Right lobe of liver (tissue), 6 donors: ENCODE measurements at regions not wholly inside any gene's neighbourhood (a gene's known extent, or its start where the extent isn't known, plus 50 kb on each side); places are given as distances from the start of the nearest gene placed in this dataset.

ENCODE experiments used
- ATAC-seq, 4 donors: fragments of 200-7000 bp; cut with Tn5 transposase; one replicate each; pipeline ENCODE4 v1.9.1; 2020; ENCODE audit warnings: mild to moderate bottlenecking in 4 of 4, moderate library complexity in 4 of 4
- DNase-seq, 3 donors: peaks; one replicate each; pipeline ENCODE4 v3.0.0-alpha.2; 2020
- H3K27ac ChIP-seq, 3 donors: fragments of 200-600 bp; one replicate each; pipeline ENCODE4 v1.8.0; 2022
- H3K27me3 ChIP-seq, 2 donors: fragments of 200-600 bp; one replicate each; pipeline ENCODE4 v1.8.0; 2022
- H3K36me3 ChIP-seq, 4 donors: fragments of 200-600 bp; sonication (generic) in 1 of 4; one replicate each; pipeline versions ENCODE4 v1.5.1 to v1.8.0; 2017 to 2022; ENCODE audit warnings: control low read depth in 1 of 4
- H3K4me1 ChIP-seq, 4 donors: fragments of 200-600 bp; sonication (generic) in 1 of 4; one replicate each; pipeline versions ENCODE4 v1.5.1 to v1.8.0; 2017 to 2022; ENCODE audit warnings: control low read depth in 1 of 4
- H3K4me3 ChIP-seq, 3 donors: fragments of 200-600 bp; one replicate each; pipeline ENCODE4 v1.8.0; 2022
- H3K9me3 ChIP-seq, 4 donors: fragments of 200-600 bp; sonication (generic) in 1 of 4; one replicate each; pipeline versions ENCODE4 v1.5.1 to v1.8.0; 2017 to 2022; ENCODE audit warnings: control low read depth in 1 of 4
- POLR2A ChIP-seq: fragments of 450-650 bp; IDR thresholded peaks from one replicate; pipeline ENCODE4 v1.6.1; 2017; ENCODE audit warnings: antibody characterized with exemption, mild to moderate bottlenecking
- WGBS: methylation state at CpG from one replicate; pipeline ENCODE4 v1.1.6; 2018; ENCODE audit warnings: low coverage, low lambda C conversion rate; ENCODE audit not compliant: insufficient coverage; ENCODE audit errors: missing lambda C conversion rate; 5-methylcytosine and 5-hydroxymethylcytosine counted together
- intact Hi-C, 2 donors: fragments of 100-400 bp; cut with DNase I; formaldehyde crosslinking; loops; one replicate each; pipeline versions ENCODE4 v1.11.2 to v1.14.1; 2022
- TF ChIP-seq, protein P1 (sequence below), 4 donors: fragments of 200-600 bp in 3 of 4; fragments of 450-650 bp in 1 of 4; IDR thresholded peaks; one replicate each; pipeline versions ENCODE4 v1.5.1 to v1.8.0; 2016 to 2022; ENCODE audit warnings: antibody characterized with exemption in 4 of 4, mild to moderate bottlenecking in 2 of 4
- donor health status: DM: no; HTN: yes; CAD: no.
- donor health status: DM: no; HTN: no; CAD: no.
- donor health status: DM: no; HTN: no; CAD: no.
- donor health status: DM: no; HTN: yes; CAD: no.
- donor health status: DM: no; HTN: yes; CAD: no.

DNA sequence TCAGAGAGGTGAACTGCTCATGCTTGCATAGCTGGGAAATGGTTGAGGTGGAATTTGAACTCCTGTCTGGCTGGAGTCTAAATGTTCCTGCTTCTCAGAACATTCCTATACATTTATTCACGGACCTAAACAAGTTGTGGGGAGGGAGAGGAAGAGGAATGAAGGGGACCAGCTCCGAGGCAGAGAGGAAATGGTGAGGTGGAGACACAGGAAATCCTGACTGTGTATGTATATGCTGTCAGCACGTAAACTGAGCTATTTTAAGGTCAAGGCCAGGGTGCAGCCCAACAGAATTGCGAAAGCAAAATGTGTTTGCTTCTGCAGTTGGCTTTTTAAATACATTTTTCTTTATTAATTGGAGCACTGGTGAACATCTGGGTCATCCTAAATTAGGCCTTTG is 74.1 kb upstream of the POMGNT2 start:
- ATAC-seq (peak; percentile 37 to 57 (median 56)), DNase-seq (no peak)
- Histone ChIP-seq H3K9me3 (no peaks in the 10 kb centered on the region), H3K36me3 (no peaks in the 10 kb centered on the region), H3K4me3 (no peak overlapping the region), H3K27me3 (no peaks in the 10 kb centered on the region), H3K27ac (peak overlapping the region; percentile 66 to 92 (median 76)), H3K4me1 (peaks cover 0 to 45% (median 16%) of the 10 kb centered on the region in 4 donors)
- TF ChIP-seq, protein P1, sequence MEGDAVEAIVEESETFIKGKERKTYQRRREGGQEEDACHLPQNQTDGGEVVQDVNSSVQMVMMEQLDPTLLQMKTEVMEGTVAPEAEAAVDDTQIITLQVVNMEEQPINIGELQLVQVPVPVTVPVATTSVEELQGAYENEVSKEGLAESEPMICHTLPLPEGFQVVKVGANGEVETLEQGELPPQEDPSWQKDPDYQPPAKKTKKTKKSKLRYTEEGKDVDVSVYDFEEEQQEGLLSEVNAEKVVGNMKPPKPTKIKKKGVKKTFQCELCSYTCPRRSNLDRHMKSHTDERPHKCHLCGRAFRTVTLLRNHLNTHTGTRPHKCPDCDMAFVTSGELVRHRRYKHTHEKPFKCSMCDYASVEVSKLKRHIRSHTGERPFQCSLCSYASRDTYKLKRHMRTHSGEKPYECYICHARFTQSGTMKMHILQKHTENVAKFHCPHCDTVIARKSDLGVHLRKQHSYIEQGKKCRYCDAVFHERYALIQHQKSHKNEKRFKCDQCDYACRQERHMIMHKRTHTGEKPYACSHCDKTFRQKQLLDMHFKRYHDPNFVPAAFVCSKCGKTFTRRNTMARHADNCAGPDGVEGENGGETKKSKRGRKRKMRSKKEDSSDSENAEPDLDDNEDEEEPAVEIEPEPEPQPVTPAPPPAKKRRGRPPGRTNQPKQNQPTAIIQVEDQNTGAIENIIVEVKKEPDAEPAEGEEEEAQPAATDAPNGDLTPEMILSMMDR (IDR thresholded peaks at IDR 0.05): no peak
- no peak for TF ChIP-seq POLR2A
- intact Hi-C loops: no loop called here
- 2% methylated on average over 4 of the region's 4 CpGs for WGBS

- H3K9me3 ChIP-seq: no peaks in the 10 kb centered on the region
- DNase-seq: peak; percentile 71 to 92 (median 80)
- WGBS: 21% methylated on average over 8 of the region's 10 CpGs
- peak; percentile 77 to 93 (median 82) for ATAC-seq
- no peaks in the 10 kb centered on the region for H3K27me3 ChIP-seq
- H3K4me3 ChIP-seq: no peak overlapping the region
- intact Hi-C loops: no loop called here
- H3K4me1 ChIP-seq: peaks cover 0 to 45% (median 16%) of the 10 kb centered on the region in 4 donors
- H3K36me3 ChIP-seq: no peaks in the 10 kb centered on the region
- H3K27ac ChIP-seq: peak overlapping the region; percentile 66 to 92 (median 76)
- TF ChIP-seq, protein P1 (IDR thresholded peaks at IDR 0.05): no peak
- TF ChIP-seq POLR2A: no peak
Observed at GRCh38 chr3:43178891-43179366, 73.0 kb upstream of the POMGNT2 start.

- 0% methylated on average over 1 of the region's 5 CpGs for WGBS
- Histone ChIP-seq H3K4me1 (peaks cover 0 to 45% (median 16%) of the 10 kb centered on the region in 4 donors), H3K36me3 (no peaks in the 10 kb centered on the region), H3K9me3 (no peaks in the 10 kb centered on the region), H3K27me3 (no peaks in the 10 kb centered on the region), H3K4me3 (no peak overlapping the region), H3K27ac (peak overlapping the region in 1 of 3 donors; percentile 53)
- intact Hi-C loops: no loop called here
- no peak for TF ChIP-seq POLR2A
- TF ChIP-seq, protein P1 (IDR thresholded peaks at IDR 0.05): no peak
- DNase-seq (peak; percentile 69 to 81 (median 75)), ATAC-seq (peak; percentile 42 to 62 (median 52))
Observed at GRCh38 chr3:43177085-43177484, 71.2 kb upstream of the POMGNT2 start.

DNA sequence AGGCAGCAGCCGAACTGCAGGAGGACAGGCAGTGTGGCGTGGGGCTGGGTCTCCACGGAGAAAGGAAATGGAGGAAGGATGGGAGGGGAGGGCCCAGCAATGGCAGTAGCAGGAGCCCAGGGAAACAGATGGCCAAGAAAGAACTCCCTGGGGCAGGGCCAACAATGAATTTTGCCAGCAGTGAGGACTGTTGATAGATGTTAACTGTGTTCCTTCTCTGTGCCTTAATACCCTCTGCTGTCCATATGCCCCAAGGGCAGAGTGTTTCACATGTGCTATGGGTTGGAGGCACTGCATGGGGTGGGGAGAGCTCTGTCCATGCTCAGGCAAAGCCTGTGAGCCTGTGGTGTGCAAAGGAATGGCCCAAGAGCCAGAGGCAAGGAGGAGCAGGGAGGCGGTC is 70.8 kb upstream of the POMGNT2 start:
- H3K27me3 ChIP-seq: no peaks in the 10 kb centered on the region
- no peaks in the 10 kb centered on the region for H3K36me3 ChIP-seq
- TF ChIP-seq, protein P1 (IDR thresholded peaks at IDR 0.05): no peak
- no peak for TF ChIP-seq POLR2A
- H3K9me3 ChIP-seq: no peaks in the 10 kb centered on the region
- WGBS: 63% methylated on average over 3 of the region's 4 CpGs
- H3K4me1 ChIP-seq: peaks cover 0 to 45% (median 16%) of the 10 kb centered on the region in 4 donors
- no peak overlapping the region for H3K4me3 ChIP-seq
- intact Hi-C loops: no loop called here
- DNase-seq (no peak), ATAC-seq (no peak)
- peak overlapping the region in 1 of 3 donors; percentile 53 for H3K27ac ChIP-seq
